Transverse colon (tissue), 4 donors: ENCODE measurements at regions not wholly inside any gene's neighbourhood (a gene's known extent, or its start where the extent isn't known, plus 50 kb on each side); places are given as distances from the start of the nearest gene placed in this dataset.

ENCODE experiments used
- EP300 ChIP-seq: sonication (generic); formaldehyde crosslinking; IDR thresholded peaks from one replicate; pipeline ENCODE4 v1.6.1; 2017; ENCODE audit warnings: antibody characterized with exemption, low read depth
- POLR2AphosphoS5 ChIP-seq, 3 donors: sonication (generic); formaldehyde crosslinking; IDR thresholded peaks; one replicate each; pipeline ENCODE4 v1.6.1; 2016; ENCODE audit warnings: antibody characterized with exemption in 3 of 3
- TF ChIP-seq, protein P1 (sequence below), 5 experiments: fragments of 200-600 bp in 3 of 5; fragments of 450-650 bp in 2 of 5; sonication (generic) in 3 of 5; IDR thresholded peaks; 1 replicate in 2 of 5; 2 replicates in 3 of 5; pipeline ENCODE4 v1.5.1; 2016 to 2017; ENCODE audit warnings: antibody characterized with exemption in 5 of 5, inconsistent platforms in 3 of 5, mild to moderate bottlenecking in 2 of 5, moderate library complexity in 1 of 5

DNA sequence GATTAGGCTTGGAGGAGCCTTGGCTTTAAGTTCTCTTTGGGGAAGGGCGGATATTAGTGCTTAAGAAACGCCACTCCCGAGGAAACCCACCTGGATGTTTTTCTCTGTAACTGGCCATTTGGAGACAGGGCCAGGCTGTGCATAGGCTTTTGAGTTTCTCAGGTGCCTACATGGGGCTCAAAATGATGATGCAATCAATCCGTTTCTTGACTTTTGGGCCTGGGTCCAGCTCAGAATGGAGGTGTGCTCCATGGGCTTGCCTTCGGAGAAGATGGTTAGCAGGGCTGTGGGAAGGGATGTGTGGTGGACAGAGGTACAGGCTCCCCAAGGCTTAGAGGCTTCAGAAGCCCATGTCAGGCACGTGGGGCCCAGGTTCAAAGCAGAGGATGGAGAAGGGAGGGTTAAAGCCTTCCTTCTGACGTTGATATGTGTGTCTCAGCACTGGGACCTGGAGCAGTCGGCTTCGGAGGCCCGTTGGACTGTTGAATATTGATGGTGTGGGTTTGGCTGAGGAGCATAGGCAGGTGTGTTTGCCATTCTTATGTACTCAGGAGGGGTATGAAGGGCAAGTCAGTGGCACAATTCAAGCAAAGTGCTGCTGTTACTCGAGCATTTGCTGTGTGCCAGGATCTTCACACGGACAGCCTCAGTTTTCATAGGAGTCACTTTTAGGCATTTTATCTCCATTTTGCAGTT, 82.8 kb downstream of the SLC25A47 start:
- TF ChIP-seq POLR2AphosphoS5 (IDR thresholded peaks at IDR 0.05) (no peak), EP300 (no peak)
- TF ChIP-seq, protein P1, sequence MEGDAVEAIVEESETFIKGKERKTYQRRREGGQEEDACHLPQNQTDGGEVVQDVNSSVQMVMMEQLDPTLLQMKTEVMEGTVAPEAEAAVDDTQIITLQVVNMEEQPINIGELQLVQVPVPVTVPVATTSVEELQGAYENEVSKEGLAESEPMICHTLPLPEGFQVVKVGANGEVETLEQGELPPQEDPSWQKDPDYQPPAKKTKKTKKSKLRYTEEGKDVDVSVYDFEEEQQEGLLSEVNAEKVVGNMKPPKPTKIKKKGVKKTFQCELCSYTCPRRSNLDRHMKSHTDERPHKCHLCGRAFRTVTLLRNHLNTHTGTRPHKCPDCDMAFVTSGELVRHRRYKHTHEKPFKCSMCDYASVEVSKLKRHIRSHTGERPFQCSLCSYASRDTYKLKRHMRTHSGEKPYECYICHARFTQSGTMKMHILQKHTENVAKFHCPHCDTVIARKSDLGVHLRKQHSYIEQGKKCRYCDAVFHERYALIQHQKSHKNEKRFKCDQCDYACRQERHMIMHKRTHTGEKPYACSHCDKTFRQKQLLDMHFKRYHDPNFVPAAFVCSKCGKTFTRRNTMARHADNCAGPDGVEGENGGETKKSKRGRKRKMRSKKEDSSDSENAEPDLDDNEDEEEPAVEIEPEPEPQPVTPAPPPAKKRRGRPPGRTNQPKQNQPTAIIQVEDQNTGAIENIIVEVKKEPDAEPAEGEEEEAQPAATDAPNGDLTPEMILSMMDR (IDR thresholded peaks at IDR 0.05): no peak
